IMR-90 (cell line): ENCODE measurements at regions not wholly inside any gene's neighbourhood (a gene's known extent, or its start where the extent isn't known, plus 50 kb on each side); places are given as distances from the start of the nearest gene placed in this dataset.

Source experiments
- ATAC-seq: fragments of 200-7000 bp; cut with Tn5 transposase; 2 replicates; pipeline ENCODE4 v1.9.1; 2020; ENCODE audit warnings: low read depth, mild to moderate bottlenecking, moderate library complexity
- BruUV-seq: library from RNA; stranded (reverse); fragments of 400-500 nt; replicated peaks from 2 replicates; lab custom pipeline; 2021; lab: Mats Ljungman, UMichigan
- CTCF ChIA-PET: fragments of 300-600 bp; formaldehyde crosslinking; extraction: SDS; loops from one replicate; lab custom pipeline; 2021; ENCODE audit warnings: antibody characterized with exemption; lab: Yijun Ruan, JAX
- POLR2A ChIA-PET: fragments of 300-600 bp; sonication (Branson Sonifier 250); formaldehyde crosslinking; loops from one replicate; lab custom pipeline; 2022; ENCODE audit warnings: antibody characterized with exemption; ENCODE audit not compliant: unreplicated experiment; lab: Charles Lee
- DNase-seq: peaks from one replicate; pipeline ENCODE4 v3.0.0; 2013
- H2AFZ ChIP-seq: replicated peaks from 2 replicates; pipeline ENCODE3; 2013; ENCODE audit warnings: low read length, mild to moderate bottlenecking; ENCODE audit not compliant: poor library complexity
- H2AK5ac ChIP-seq: 2 replicates; pipeline ENCODE4 v1.6.1; 2013; ENCODE audit warnings: low read depth, low read length, inconsistent platforms
- H2AK9ac ChIP-seq: replicated peaks from 2 replicates; pipeline ENCODE3; 2013; ENCODE audit warnings: mild to moderate bottlenecking, low read depth, low read length, moderate library complexity; ENCODE audit not compliant: poor library complexity
- H2BK120ac ChIP-seq: 2 replicates; pipeline ENCODE4 v1.6.1; 2013; ENCODE audit warnings: low read depth, low read length, inconsistent platforms
- H2BK15ac ChIP-seq: 3 replicates; pipeline ENCODE4 v1.6.1; 2013; ENCODE audit warnings: low read depth, low read length, inconsistent platforms
- H2BK20ac ChIP-seq: 2 replicates; pipeline ENCODE4 v1.6.1; 2013; ENCODE audit warnings: low read depth, mild to moderate bottlenecking, inconsistent platforms, low read length, moderate library complexity
- H2BK5ac ChIP-seq: 2 replicates; pipeline ENCODE4 v1.6.1; 2013; ENCODE audit warnings: mild to moderate bottlenecking, low read depth, low read length, inconsistent platforms; ENCODE audit not compliant: poor library complexity, severe bottlenecking
- H3K14ac ChIP-seq: replicated peaks from 2 replicates; pipeline ENCODE4 v1.6.1; 2013; ENCODE audit warnings: low read depth, low read length, inconsistent platforms
- H3K18ac ChIP-seq: 2 replicates; pipeline ENCODE4 v1.6.1; 2013; ENCODE audit warnings: low read depth, low read length, control low read depth
- H3K23ac ChIP-seq: 2 replicates; pipeline ENCODE4 v1.6.1; 2013; ENCODE audit warnings: low read depth, low read length, inconsistent platforms
- H3K27ac ChIP-seq: 2 replicates; pipeline ENCODE4 v1.5.1; 2013; ENCODE audit warnings: mild to moderate bottlenecking, control low read depth, low read length; ENCODE audit not compliant: insufficient read depth
- H3K27me3 ChIP-seq: 2 replicates; pipeline ENCODE4 v1.6.1; 2013; ENCODE audit warnings: low read length; ENCODE audit not compliant: control insufficient read depth, insufficient read depth
- H3K36me3 ChIP-seq: 2 replicates; pipeline ENCODE4 v1.6.1; 2013; ENCODE audit warnings: low read length, mixed read lengths; ENCODE audit not compliant: control insufficient read depth, insufficient read depth
- H3K4ac ChIP-seq: 2 replicates; pipeline ENCODE4 v1.6.1; 2013; ENCODE audit warnings: low read depth, low read length, inconsistent platforms
- H3K4me1 ChIP-seq: 2 replicates; pipeline ENCODE4 v1.6.1; 2013; ENCODE audit warnings: low read length, mixed read lengths; ENCODE audit not compliant: control insufficient read depth, insufficient read depth
- H3K4me2 ChIP-seq: 2 replicates; pipeline ENCODE4 v1.6.1; 2013; ENCODE audit warnings: low read depth, mild to moderate bottlenecking, control low read depth, low read length, moderate library complexity
- H3K4me3 ChIP-seq: 2 replicates; pipeline ENCODE4 v1.5.1; 2013; ENCODE audit warnings: low read depth, mild to moderate bottlenecking, control low read depth, low read length, moderate library complexity; ENCODE audit not compliant: insufficient read depth
- H3K56ac ChIP-seq: 2 replicates; pipeline ENCODE4 v1.6.1; 2013; ENCODE audit warnings: low read length, inconsistent platforms; ENCODE audit not compliant: insufficient read depth; ENCODE audit errors: extremely low read depth
- H3K79me1 ChIP-seq, 2 experiments: 2 replicates each; pipeline ENCODE4 v1.6.1; 2013; ENCODE audit warnings: low read length in 2 of 2, inconsistent platforms in 1 of 2, low read depth in 1 of 2
- H3K9ac ChIP-seq: 2 replicates; pipeline ENCODE4 v1.6.1; 2013; ENCODE audit warnings: low read depth, low read length, control low read depth
- H3K9me1 ChIP-seq: 2 replicates; pipeline ENCODE4 v1.6.1; 2013; ENCODE audit warnings: low read length, inconsistent platforms; ENCODE audit not compliant: insufficient read depth
- H3K9me3 ChIP-seq: 2 replicates; pipeline ENCODE4 v1.6.1; 2013; ENCODE audit warnings: low read length; ENCODE audit not compliant: control insufficient read depth, insufficient read depth
- H4K20me1 ChIP-seq: 2 replicates; pipeline ENCODE4 v1.6.1; 2013; ENCODE audit warnings: low read length, inconsistent platforms; ENCODE audit not compliant: insufficient read depth
- H4K5ac ChIP-seq: 2 replicates; pipeline ENCODE4 v1.6.1; 2013; ENCODE audit warnings: mild to moderate bottlenecking, low read depth, low read length, control low read depth
- H4K8ac ChIP-seq, 2 experiments: 2 replicates each; pipeline ENCODE4 v1.6.1; 2013; ENCODE audit warnings: low read depth in 2 of 2, low read length in 2 of 2, control low read depth in 1 of 2, inconsistent platforms in 1 of 2
- H4K91ac ChIP-seq: 2 replicates; pipeline ENCODE4 v1.6.1; 2013; ENCODE audit warnings: low read depth, low read length, inconsistent platforms; ENCODE audit not compliant: insufficient read depth
- BHLHE40 ChIP-seq: fragments of 150-350 bp; IDR thresholded peaks from 2 replicates; pipeline ENCODE4 v1.6.1; 2016; ENCODE audit warnings: mild to moderate bottlenecking, low read depth, low read length
- CEBPB ChIP-seq: IDR thresholded peaks from 2 replicates; pipeline ENCODE4 v1.6.1; 2012; ENCODE audit warnings: low read depth, low read length, improper control_type of control experiment
- CHD1 ChIP-seq: IDR thresholded peaks from 2 replicates; pipeline ENCODE4 v1.6.1; 2012; ENCODE audit warnings: low read depth, low read length, improper control_type of control experiment
- CTCF ChIP-seq: conservative IDR thresholded peaks from 2 replicates; pipeline ENCODE4 v1.5.1; 2012; ENCODE audit warnings: mild to moderate bottlenecking, low read depth, low read length, improper control_type of control experiment
- ELK1 ChIP-seq: fragments of 150-350 bp; IDR thresholded peaks from 2 replicates; pipeline ENCODE4 v1.6.1; 2016; ENCODE audit warnings: low read depth, mild to moderate bottlenecking, low read length, moderate library complexity, borderline replicate concordance
- FOS ChIP-seq: fragments of 150-350 bp; IDR thresholded peaks from 2 replicates; pipeline ENCODE4 v1.6.1; 2016; ENCODE audit warnings: low read depth, low read length
- MAFK ChIP-seq: IDR thresholded peaks from 2 replicates; pipeline ENCODE4 v1.6.1; 2012; ENCODE audit warnings: low read depth, low read length, improper control_type of control experiment
- MAZ ChIP-seq: IDR thresholded peaks from 2 replicates; pipeline ENCODE4 v1.6.1; 2012; ENCODE audit warnings: low read depth, mild to moderate bottlenecking, low read length, improper control_type of control experiment, moderate library complexity, borderline replicate concordance
- MXI1 ChIP-seq: IDR thresholded peaks from 2 replicates; pipeline ENCODE4 v1.6.1; 2012; ENCODE audit warnings: low read depth, mild to moderate bottlenecking, low read length, moderate library complexity, borderline replicate concordance
- NFE2L2 ChIP-seq: fragments of 150-350 bp; IDR thresholded peaks from 2 replicates; pipeline ENCODE4 v1.6.1; 2016; ENCODE audit warnings: low read depth, mild to moderate bottlenecking, low read length
- POLR2A ChIP-seq: IDR thresholded peaks from 2 replicates; pipeline ENCODE4 v1.6.1; 2012; ENCODE audit warnings: mild to moderate bottlenecking, low read depth, low read length
- RAD21 ChIP-seq: IDR thresholded peaks from 2 replicates; pipeline ENCODE4 v1.6.1; 2012; ENCODE audit warnings: low read length, improper control_type of control experiment
- RCOR1 ChIP-seq: IDR thresholded peaks from 2 replicates; pipeline ENCODE4 v1.6.1; 2012; ENCODE audit warnings: mild to moderate bottlenecking, low read length, improper control_type of control experiment; ENCODE audit not compliant: insufficient replicate concordance
- RFX5 ChIP-seq: IDR thresholded peaks from 2 replicates; pipeline ENCODE4 v1.8.0; 2012; ENCODE audit warnings: low read depth, mild to moderate bottlenecking, low read length, moderate library complexity
- SMC3 ChIP-seq: fragments of 150-350 bp; IDR thresholded peaks from 2 replicates; pipeline ENCODE4 v1.6.1; 2016; ENCODE audit warnings: low read depth, mild to moderate bottlenecking, antibody characterized with exemption, low read length, moderate library complexity
- USF2 ChIP-seq: fragments of 150-350 bp; IDR thresholded peaks from 2 replicates; pipeline ENCODE4 v1.6.1; 2017; ENCODE audit warnings: mild to moderate bottlenecking, antibody characterized with exemption, low read length, low read depth
- WGBS, 2 experiments: methylation state at CpG; one replicate each; pipeline versions ENCODE4 v1.1.5 to v1.1.7; 2013; ENCODE audit warnings: missing lambda C conversion rate in 2 of 2; ENCODE audit not compliant: insufficient read length in 1 of 2; ENCODE audit errors: extremely low coverage in 2 of 2; 5-methylcytosine and 5-hydroxymethylcytosine counted together
- dilution Hi-C: fragments of 300-500 bp; cut with HindIII; formaldehyde crosslinking; loops from one replicate; pipeline ENCODE4 v1.14.3; 2018; ENCODE audit warnings: low sequenced_read_pairs; ENCODE audit not compliant: unreplicated experiment
- in situ Hi-C: fragments of 300-500 bp; cut with MboI; formaldehyde crosslinking; loops from 3 replicates; pipeline ENCODE4 v1.14.3; 2019; ENCODE audit warnings: low sequenced_read_pairs, inconsistent platforms, mixed read lengths
- intact Hi-C: fragments of 100-400 bp; cut with micrococcal nuclease; formaldehyde crosslinking; loops from 2 replicates; pipeline ENCODE4 v1.10.0; 2022

- Histone ChIP-seq H4K20me1 (no peaks in the 10 kb centered on the region), H3K23ac (no peak overlapping the region), H3K9me1 (no peaks in the 10 kb centered on the region), H4K8ac (no peak overlapping the region), H3K14ac (no peak overlapping the region), H2BK5ac (no peak overlapping the region), H3K56ac (no peak overlapping the region), H2AFZ (no peak overlapping the region), H3K9me3 (no peaks in the 10 kb centered on the region), H4K5ac (no peak overlapping the region), H2BK20ac (no peak overlapping the region), H2BK15ac (no peak overlapping the region), H3K18ac (no peak overlapping the region), H3K27me3 (peaks cover 3% of the 10 kb centered on the region), H3K27ac (no peak overlapping the region), H3K4me1 (no peaks in the 10 kb centered on the region), H2AK5ac (no peak overlapping the region), H2AK9ac (no peak overlapping the region), H3K4me3 (no peak overlapping the region), H3K79me1 (no peaks in the 10 kb centered on the region), H3K9ac (no peak overlapping the region), H3K4ac (no peak overlapping the region), H3K4me2 (no peak overlapping the region), H2BK120ac (no peak overlapping the region), H4K91ac (no peak overlapping the region), H3K36me3 (no peaks in the 10 kb centered on the region)
- BruUV-seq: no TSS peak
- TF ChIP-seq CHD1: no peak
- no peak for TF ChIP-seq BHLHE40
- TF ChIP-seq MXI1: no peak
- no peak for TF ChIP-seq CEBPB
- TF ChIP-seq FOS: no peak
- TF ChIP-seq RFX5: no peak
- TF ChIP-seq MAZ: no peak
- no peak for TF ChIP-seq SMC3
- TF ChIP-seq ELK1: no peak
- TF ChIP-seq MAFK: no peak
- TF ChIP-seq NFE2L2: no peak
- TF ChIP-seq POLR2A: no peak
- no peak for TF ChIP-seq USF2
- TF ChIP-seq RAD21: no peak
- TF ChIP-seq CTCF: no peak
- TF ChIP-seq RCOR1: no peak
- no peak for ATAC-seq
- no peak for DNase-seq
- intact Hi-C loops (no loop called here), in situ Hi-C loops (no loop called here), dilution Hi-C loops (no loop called here)
- POLR2A ChIA-PET: no interaction called here
- CTCF ChIA-PET: interaction anchor here (1.2 kb wide), 1 partner anchor 115 kb away, joined by 3 read pairs; no protein-coding TSS in a partner anchor
- WGBS, 2 experiments: no CpG with 5 or more reads among the region's 3 CpGs
Observed at GRCh38 chr6:109925075-109925474, 53.0 kb upstream of the GPR6 start.
